HG03196 (cell line): ENCODE measurements at regions not wholly inside any gene's neighbourhood (a gene's known extent, or its start where the extent isn't known, plus 50 kb on each side); places are given as distances from the start of the nearest gene placed in this dataset.
"Not testable (repeated sequence)": the region's sequence is repeated elsewhere in the genome, so short reads cannot be mapped to it uniquely, and the experiment has no call there.

Experiments used
- ATAC-seq: cut with Tn5 transposase; IDR thresholded peaks from one replicate; pipeline ENCODE4 v1.9.1; 2021; ENCODE audit not compliant: unreplicated experiment

DNA sequence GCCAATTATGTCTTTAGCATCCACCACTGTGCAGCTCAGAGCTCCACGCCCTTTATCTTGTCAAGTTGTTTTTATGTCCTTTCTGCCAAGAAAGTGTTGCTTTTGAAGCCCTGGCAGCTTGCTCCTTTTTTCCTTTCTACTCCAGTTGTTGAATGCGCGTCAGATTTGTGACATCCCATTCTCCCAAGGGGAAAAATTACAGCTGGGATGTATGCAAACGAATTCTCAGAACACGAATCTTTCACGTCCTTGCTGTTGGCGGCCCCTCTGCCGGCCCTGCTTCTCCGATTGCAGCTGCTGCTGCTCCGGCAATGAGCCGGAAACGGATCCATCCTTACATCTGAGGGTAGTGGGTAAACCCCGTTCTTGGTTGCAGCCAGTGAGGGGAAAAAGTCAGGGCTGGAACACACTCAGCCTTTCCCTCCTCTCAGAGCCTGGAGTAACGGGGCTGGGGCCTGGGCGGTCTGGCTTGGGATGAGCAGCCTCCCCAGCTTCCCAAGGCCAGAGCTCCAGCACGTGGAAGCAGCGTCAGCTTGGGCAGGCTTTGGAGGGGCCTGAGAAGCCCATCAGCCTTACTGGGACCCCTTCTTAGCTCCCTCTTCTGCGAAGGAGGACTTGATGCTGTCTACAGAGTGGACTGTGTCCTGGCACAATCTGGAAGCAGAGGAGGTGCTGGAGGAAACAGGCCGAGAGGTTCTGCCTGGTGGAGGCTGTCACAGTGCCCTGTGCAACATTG is 79.0 kb upstream of the CHST15 start:
- no peak for ATAC-seq

DNA sequence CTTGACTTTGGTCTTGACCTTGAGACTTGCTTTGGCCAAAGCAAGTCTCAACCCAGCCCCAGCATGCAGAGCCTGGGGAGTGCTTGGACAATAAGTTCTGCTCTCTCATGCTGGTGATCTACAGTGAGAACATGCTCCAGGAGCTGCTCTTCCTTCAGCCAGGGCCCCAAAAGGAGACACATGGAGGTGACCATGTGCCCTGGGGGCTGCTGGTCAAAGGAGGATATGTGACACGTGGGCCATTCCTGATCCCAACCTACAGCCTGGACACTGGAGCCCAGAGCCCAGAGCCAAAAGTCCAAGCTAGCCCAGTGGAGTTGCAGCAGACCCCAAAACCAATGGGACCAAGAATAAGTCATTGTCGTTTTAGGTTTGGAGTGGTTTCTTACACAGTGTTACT is 78.2 kb upstream of the CHST15 start:
- no peak for ATAC-seq

DNA sequence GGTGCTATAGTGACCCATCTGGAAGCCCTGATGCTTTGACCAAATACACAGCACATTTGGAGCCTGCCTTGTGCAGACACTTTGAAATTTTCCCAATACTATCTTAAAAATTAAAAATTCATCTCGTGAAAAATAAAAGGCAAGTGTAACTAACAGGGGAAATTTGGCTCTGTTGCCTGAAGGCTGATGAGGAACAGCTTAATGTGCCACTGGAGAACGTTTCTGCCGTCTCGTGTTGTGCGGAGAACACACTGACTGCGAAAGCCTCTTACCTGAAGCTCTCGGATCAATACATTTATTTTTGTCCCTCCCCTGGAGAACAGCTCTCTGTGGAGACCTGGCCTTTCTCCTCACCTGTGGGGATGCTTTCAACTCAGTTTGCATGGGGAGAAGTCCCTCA is 77.2 kb upstream of the CHST15 start:
- ATAC-seq: no peak

DNA sequence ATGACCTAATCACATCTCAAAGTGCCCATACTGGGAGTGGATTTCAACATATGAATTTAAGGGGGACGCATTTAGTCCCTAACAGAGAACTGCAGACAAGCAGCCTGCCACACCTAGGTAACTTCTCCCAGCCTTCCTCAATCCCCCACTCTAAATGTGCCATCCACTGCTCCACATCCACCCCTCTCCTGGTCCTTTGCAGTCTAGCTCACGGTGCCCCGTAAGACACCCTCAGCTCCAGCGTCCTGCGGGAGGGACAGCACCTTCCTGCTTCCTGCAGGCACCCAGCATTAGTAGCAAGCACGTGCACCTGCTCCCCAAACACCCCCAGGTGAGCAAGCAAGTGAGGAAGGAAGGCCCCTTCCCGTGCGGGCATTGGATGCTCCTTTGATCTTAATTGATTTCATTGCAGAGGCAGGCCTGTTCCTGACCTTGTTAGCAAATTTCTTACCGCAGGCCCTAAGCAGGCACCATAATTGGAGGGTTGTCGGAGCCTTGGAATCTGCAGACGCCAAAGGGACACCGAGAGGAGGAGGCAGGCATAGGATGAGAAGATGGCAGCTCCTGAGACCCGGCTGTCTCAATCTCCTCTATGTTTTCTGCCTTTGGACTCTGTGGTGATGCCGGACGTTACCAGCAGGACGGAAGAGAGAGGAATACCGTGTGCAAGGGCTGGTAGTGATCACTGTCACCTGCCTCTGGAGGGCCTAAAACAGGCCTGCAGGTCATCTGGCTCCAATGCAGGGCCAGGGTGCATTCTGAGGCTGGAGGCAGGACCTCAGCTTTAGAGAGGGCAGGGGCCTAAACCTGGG is 75.8 kb upstream of the CHST15 start:
- ATAC-seq: no peak

DNA sequence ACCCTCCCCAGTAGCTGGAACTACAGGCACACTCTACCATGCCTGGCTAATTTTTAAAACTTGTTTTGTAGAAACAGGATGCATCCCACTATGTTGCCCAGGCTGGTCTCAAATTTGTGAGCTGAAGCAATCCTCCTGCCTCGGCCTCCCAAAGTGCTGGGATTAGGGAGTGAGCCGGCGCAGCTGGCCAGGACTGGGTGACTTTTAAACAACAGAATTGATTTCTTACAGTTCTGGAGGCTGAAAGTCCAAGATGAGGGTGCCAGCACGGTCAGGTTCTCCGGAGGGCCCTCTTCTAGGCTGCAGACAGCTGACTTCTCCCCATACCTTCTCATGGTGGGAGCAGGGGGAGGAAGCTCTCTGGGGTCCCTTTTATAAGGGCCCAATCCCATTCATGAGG is 75.2 kb upstream of the CHST15 start:
- ATAC-seq: no peak

DNA sequence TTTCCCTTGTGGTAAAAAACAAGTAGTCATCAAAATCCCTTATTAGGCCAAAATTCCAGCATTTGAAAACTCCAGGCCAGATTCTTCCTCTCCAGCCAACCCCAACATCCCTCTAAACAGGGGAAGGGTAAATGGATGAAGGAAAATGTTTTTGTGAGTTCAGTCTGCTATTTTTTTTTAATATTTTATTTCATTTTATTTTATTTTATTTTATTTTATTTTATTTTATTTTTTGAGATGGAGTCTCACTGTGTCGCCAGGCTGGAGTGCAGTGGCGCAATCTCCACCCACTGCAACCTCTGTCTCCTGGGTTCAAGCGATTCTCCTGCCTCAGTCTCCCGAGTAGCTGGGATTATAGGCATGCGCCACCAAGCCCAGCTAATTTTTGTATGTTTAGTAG is 74.5 kb upstream of the CHST15 start:
- ATAC-seq: not testable (repeated sequence)

DNA sequence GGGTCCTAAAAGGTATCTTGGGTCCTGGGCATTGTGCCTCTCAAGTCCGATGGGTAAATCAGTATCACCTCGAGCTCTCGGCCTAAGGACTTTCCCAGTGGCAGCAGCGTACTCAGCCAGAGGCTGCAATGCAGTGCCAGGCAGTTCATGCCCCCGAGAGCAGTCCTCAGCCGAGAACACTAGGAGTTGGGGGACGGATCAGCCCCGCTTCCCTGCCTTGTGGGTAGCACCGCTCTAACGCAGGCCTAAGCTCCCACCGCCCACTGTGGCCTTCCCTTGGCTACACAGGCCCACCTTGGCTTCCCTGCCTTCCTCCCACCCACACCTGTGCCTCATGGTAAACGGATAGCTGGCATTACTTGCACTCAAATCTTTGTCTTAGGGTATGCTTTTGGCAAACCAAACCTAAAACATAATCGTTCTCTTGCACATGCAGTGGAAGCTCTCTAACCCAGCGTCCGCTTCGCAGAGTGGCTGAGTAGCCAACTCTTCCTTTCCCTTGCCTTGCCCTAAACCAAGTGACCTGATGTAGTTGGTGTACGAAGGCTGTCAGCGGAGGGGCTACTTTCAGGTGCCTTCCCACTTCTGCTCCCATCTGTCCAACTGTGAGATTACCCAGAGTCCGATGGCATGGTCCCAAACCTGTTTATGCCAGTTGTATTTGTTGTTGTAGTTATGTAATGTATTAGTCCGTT is 73.2 kb upstream of the CHST15 start:
- ATAC-seq: no peak

DNA sequence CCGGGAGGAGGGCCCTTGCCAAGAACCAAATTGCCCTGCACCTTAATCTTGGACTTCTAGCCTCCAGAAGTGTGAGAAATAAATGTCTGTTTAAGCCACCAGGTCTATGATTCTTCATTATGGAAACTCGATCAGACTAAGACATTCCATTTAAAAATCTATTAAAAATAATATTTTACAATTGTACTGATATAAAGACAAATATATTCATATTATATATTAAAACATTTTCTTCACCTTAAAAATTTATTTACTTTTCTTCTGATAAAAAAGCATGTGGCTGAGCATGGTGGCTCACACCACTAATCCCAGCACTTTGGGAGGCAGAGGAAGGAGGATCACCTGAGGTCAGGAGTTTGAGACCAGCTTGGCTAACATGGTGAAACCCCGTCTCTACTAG is 72.4 kb upstream of the CHST15 start:
- ATAC-seq: no peak

DNA sequence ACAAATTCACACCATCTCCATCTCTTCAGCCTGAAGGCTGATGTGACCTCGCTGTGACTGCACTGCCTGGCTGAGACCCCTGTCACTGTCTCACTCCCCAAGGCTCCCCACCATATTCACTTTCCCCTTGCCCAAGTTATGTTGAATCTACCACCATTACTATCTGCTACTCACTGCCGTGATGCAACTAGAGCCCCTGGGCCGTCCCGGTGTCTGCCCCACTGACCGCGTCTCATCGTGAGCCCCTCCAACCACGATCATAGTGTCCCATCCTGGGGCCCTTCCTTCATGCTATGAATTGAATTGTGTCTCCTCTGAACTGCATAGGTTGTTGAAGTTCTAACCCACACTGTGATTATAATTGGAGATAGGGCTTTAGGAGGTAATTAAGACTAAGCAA is 71.9 kb upstream of the CHST15 start:
- no peak for ATAC-seq

DNA sequence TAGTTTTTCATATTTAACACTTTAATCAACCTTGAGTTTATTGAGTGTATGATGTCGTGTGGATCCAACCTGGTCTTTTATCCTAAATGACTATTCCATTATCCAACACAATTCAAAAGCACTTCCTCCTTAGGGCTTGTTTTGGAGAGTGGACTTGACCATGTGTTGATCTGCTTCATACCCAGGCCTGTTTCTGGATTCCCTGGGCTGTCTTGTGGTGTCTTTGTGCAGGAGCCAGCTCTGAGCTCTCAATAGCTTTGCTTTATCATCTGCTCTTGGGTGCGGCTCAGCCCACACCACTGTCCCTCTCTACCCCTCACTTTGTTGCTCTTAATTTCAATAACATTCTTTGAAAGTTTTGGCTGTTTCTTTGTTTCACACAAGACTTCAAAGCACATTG is 70.9 kb upstream of the CHST15 start:
- ATAC-seq: no peak

DNA sequence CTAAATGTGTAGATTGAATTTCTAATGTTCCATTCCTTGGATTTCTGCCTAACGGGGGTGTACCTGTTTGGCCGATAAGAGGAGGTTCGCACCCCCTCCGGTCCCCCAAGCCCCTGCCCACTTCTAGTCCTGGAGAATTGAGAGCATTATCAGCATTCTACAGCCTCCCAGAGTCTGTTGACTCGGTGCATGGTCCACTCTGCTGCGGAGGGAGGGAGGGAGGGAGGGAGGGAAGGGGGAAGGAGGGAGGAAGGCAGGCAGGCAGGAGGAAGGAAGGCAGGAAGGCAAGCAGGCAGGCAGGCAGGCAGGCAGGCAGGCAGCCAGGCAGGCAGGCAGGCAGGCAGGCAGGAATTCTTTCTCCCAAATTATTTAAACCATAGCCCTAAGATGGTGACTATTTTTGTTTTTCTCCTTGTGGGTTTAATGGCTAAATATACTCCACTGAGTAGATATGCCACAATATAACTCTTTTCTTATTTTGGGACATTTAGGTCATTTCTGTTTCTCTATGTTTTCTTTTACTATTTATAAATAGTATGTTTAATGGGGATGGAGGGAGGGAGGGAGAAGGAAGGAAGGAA is 69.5 kb upstream of the CHST15 start:
- no peak for ATAC-seq

DNA sequence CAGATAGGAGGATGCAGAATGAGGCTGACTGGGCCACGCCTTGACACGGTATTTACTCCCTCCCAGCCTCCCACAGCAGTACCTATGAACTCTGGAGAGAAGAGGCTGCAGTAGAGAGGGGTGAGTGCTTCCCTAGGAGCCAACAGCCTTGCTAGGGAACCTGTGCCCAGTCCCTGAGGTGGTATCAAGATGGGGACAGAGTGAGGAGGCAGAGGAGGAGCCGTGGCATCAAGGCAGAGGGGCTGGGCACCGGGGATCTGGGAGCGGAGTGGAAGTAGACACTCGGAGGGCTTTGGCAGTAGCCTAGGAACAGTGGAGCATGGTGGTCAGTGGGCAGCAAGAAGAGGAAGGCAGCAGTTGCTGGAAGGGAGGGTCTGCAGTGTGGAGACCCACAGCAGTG is 68.7 kb upstream of the CHST15 start:
- ATAC-seq: no peak

DNA sequence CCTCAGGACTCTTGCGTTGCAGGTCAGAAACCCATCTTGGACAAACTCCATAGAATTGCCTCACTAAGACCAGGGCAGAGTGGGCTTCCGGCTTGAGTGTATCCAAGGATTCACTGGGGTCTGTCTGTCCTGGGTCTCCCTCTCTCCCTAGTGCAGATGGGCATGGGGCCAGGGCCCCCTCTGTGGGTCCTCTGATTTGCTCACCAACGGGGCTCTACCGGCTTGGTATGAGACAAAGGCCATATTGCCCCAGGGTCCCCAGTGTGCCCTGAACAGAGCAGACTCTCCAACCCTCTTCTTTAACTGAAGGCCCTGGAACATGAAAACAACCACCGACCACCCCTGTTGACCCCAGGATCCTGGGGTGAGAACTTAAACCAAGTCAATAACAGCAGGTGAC is 68.2 kb upstream of the CHST15 start:
- ATAC-seq: no peak

DNA sequence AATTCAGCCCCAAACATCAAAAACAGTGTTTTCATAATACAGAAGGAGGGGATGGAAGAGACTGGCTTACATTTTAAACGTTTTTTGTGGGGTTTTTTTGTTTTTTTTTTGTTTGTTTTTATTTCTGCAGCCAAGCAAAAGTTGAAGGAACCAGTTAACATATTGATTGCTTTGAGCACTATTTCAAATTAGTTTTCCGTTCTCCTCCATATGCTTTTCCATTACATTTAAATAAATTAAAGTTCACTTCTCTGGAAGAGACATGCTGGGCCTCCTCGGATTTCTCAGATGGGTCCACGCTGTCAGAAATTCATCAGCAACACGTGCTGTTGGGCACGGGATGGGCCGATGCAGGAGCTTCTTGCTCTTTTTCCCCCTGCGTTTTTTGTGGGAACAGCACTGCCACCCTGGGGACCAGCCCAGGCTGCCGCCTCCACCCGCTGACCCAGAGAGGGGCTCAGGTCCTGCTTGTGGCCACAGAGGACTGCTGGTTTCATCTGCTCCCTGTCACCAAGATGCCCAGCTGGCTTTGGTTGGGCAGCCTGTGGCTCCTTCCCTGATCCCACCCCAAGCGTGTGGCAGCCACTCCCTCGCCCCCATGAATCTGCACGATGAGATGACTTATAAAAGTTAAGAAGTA is 67.7 kb upstream of the CHST15 start:
- ATAC-seq: no peak

DNA sequence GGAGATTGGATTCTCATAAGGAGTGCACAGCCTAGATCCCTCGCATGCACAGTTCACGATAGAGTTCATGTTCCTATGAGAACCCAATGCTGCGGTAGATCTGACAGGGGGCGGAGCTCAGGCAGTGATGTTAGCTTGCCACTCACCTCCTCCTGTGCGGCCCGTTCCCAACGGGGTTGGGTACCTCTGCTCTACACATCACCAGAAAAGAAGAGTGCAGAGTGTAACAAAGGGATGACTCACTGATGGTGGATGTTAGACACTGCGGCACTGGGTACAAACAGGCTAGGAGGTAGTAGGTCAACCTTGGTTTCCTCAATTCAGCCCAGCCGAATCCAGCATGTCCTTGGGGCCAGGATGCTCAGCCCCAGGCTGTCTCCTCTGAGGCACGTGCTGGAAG is 66.8 kb upstream of the CHST15 start:
- no peak for ATAC-seq

DNA sequence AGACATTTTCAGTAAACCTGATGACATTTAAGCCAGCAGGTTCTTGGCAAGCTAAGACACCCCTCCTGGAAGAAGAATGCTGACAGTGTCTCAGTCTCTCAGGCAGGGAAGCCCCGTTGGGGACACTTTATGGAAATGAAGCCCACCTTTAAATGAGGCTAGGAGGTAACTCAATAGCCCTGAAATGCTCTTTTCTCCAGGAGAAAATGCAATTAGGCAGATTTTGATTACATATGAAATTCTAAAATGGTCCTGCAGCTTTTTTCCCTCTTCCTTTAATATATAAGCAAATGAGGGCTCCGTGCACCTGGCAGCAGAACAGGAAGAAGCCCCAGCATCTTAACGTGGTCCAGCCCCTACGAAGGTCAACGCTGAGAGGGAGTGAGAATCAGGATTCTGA is 65.8 kb upstream of the CHST15 start:
- ATAC-seq: no peak

DNA sequence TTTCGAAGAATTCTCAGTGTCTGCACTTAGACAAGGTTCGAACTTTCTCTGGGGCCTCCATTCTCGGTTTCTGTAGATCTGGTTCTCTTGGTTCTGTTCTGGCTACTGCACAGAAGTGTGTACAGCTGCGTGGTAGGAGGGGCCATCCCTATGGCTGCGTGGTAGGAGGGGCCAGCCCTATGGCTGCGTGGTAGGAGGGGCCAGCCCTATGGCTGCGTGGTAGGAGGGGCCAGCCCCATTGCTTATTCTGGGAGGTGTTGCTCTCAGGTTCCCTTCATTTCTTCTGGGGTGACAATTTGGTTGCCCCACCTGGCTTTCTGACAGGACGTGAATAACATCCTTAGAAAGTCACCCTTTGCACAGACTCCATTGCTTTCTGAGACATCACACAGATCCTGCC is 65.2 kb upstream of the CHST15 start:
- no peak for ATAC-seq

DNA sequence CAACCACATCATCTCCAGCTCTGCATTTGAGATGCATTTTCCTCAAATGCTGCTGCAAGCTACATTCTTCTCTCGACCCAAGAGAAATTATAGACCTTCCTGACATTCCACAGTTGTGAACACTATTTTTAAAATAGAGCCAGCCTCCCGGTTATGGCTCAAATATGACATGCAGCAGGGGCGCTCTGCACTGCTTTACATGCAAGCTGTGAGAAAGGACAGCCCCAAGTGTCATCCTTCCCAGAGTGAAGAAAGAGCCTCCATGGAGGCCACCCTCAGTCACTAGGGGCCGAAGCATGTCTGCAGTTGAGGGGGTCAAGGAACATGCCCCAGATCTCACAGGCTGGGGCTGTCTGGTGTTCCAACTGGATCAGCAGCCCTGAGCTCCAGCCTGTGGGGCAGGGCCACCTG is 63.9 kb upstream of the CHST15 start:
- no peak for ATAC-seq

DNA sequence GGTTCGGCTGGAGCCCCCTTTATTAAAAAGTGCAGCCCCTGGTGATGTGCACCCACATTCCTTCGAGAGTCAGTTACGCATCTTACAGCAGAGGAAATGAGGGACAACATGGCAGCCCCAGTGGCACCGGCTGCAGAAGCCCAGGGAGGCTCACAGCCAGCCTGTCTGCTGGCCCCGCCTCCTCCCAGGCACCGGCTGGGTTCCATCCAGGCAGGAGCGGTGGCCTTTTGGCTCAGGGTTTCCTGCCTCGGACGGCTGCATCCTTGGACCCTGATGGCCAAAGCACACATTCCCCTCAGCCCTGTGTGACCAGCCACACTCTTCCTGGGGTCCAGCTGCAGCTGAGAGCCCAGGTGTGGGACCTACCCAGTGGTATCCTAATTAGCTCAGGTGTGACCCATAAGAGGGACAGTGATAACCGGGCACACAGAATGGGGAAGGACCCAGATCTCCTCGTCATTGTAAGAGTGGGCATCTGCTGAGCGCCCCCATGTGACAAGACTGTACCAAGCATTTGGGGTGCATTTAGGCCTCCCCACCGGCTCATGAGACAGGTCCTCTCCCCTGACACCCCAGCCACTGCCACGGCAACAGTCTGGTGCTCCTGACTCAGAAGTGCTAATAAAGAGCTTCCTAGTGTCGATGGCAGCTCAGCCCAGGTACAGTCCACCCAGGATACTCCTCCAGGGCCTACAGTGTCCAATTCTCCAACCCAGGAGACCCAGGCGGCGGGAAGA is 63.3 kb upstream of the CHST15 start:
- no peak for ATAC-seq

DNA sequence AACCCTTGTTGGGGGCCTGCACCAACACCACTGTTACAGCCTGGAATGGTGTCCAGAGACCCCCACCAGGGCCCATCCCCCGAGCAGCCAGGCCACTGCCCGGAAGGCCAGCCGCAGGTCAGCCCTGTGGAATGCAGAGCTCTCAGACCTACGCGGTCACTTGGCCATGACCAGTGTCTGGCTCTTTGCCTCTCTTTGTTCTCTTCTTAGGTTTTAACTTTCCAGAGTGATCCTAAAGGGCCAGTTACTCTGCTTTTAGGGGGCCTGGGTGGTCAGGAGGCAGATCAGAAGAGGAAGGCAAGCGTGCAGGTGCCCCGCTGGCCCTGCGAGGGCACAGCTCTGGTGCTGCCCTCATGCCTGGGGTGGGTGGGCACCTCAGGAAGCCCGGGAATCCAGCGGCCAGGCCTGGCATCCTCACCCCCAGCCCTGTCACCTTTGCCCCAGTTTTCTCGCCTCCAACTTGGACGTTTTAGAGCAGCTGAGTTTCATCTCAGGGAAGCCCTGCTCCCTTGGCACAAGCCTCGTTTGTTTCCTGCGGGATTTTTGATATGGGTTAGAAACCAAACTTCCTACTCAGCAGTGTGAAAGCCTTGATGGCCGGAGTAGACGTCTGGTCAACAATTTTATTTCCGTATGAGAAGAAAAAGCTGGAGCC is 62.5 kb upstream of the CHST15 start:
- no peak for ATAC-seq
